KOPT-K1 (cell line): ENCODE measurements at regions not wholly inside any gene's neighbourhood (a gene's known extent, or its start where the extent isn't known, plus 50 kb on each side); places are given as distances from the start of the nearest gene placed in this dataset.
"Not testable (repeated sequence)": the region's sequence is repeated elsewhere in the genome, so short reads cannot be mapped to it uniquely, and the experiment has no call there.

ENCODE experiments used
- H3K27ac ChIP-seq: fragments of 200-600 bp; sonication (generic); 2 replicates; pipeline ENCODE4 v1.5.1; 2016; ENCODE audit warnings: antibody characterized with exemption, mild to moderate bottlenecking, low read depth, low read length; ENCODE audit not compliant: poor library complexity, severe bottlenecking
- H3K36me3 ChIP-seq: fragments of 200-600 bp; sonication (generic); 2 replicates; pipeline ENCODE4 v1.5.1; 2017; ENCODE audit warnings: antibody characterized with exemption, mild to moderate bottlenecking, low read length, moderate library complexity; ENCODE audit not compliant: insufficient read depth
- H3K9me3 ChIP-seq: fragments of 200-600 bp; sonication (generic); 2 replicates; pipeline ENCODE4 v1.5.1; 2017; ENCODE audit warnings: antibody characterized with exemption, low read length, mild to moderate bottlenecking; ENCODE audit not compliant: insufficient read depth, poor library complexity, severe bottlenecking

DNA sequence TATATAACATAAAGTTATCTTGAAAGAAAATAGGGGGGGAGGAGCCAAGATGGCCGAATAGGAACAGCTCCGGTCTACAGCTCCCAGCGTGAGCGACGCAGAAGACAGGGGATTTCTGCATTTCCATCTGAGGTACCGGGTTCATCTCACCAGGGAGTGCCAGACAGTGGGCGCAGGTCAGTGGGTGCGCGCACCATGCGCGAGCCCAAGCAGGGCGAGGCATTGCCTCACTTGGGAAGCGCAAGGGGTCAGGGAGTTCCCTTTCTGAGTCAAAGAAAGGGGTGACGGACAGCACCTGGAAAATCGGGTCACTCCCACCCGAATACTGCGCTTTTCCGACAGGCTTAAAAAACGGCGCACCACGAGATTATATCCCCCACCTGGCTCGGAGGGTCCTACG is 1704.4 kb upstream of the SPRY2 start:
- H3K9me3 ChIP-seq, H3K36me3 ChIP-seq: not testable (repeated sequence)

GRCh38 chr13:82036602-82037001 is 1695.7 kb upstream of the SPRY2 start:
- Histone ChIP-seq H3K36me3 (no peaks in the 10 kb centered on the region), H3K27ac (no peak overlapping the region), H3K9me3 (no peaks in the 10 kb centered on the region)

More for the DNA sequence above, 1704.4 kb upstream of the SPRY2 start:
- H3K27ac ChIP-seq, result not testable (repeated sequence)

DNA sequence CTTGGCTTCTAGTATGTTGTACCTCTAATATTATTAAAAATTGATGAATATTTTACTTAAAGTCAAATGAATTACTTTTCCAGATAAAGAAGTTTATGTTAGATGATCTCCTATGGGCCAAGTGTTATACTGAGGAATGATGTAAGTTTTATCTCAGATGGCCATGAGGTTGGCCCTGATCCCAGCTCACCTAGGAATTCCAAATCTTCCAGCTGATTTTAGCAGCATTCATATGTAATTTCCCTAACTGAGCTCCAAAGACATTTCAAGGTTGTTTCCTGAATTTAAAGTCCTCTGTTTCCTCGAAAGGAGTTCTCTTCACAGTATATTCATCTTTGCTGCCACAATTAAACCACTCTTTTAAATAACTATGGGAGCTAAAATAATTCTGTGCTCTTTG is 1670.4 kb upstream of the SPRY2 start:
- no peaks in the 10 kb centered on the region for H3K9me3 ChIP-seq
- H3K27ac ChIP-seq, result no peak overlapping the region
- H3K36me3 ChIP-seq, result no peaks in the 10 kb centered on the region

DNA sequence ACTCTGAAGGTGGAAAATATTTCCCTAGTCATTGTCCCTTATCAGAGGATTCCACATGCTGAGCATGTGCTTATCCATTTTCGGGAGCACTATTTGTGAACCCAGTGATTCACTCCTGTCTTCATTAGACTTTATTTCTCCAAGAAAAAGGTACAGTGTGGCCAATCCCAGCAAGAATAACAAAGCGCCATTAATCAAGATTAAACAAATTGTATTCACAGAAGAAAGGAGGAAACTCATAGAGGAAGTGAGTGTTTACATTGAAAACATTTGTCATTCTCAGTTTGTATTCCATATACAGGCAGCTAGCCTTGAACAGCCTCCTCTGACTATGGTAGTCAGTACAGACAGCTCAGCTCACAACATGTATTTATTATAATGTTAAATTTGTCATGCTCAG is 1669.9 kb upstream of the SPRY2 start:
- Histone ChIP-seq H3K27ac (no peak overlapping the region), H3K36me3 (no peaks in the 10 kb centered on the region), H3K9me3 (no peaks in the 10 kb centered on the region)

DNA sequence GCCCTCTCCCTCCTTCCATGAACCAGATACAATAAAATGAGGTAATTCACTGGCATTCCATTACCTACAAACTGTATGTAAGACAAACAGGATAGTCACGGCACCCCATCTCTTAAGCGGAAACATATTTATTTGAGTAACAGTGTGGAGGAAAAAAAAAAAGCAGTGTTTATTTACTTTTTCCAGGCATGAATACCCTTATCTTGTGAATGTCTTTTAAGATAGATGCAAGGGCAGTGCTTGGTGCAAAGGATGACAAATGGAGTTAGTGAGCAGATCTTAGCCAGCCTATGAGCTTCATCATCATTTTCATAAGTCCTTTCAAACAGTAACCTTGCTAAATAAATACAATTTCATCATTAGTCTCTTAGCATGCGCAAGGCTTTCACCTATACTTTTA is 1661.8 kb upstream of the SPRY2 start:
- H3K9me3 ChIP-seq, result no peaks in the 10 kb centered on the region
- H3K36me3 ChIP-seq, result no peaks in the 10 kb centered on the region
- H3K27ac ChIP-seq, result no peak overlapping the region

GRCh38 chr13:81995316-81995715 is 1654.4 kb upstream of the SPRY2 start:
- Histone ChIP-seq H3K27ac (no peak overlapping the region), H3K9me3 (no peaks in the 10 kb centered on the region), H3K36me3 (no peaks in the 10 kb centered on the region)

DNA sequence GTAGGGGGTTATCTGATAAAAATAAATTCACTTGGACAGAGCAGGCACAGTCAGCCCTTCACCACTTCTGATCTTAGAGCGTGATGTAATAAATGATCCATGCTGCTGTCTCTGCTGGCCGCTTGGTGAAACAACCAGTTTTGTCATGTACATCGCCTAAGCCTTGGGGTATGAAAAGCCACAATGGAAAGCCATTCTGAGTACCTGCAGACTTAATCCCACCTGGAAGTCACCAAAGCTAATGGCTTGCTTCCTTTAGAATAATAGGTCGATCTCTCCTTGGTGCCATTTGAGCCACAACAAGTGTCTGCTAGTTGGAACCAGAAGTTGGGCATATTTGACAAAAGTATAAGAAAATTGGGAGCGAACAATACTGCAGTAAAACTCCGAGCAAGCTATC is 1649.7 kb upstream of the SPRY2 start:
- Histone ChIP-seq H3K27ac (no peak overlapping the region), H3K36me3 (no peaks in the 10 kb centered on the region), H3K9me3 (no peaks in the 10 kb centered on the region)

DNA sequence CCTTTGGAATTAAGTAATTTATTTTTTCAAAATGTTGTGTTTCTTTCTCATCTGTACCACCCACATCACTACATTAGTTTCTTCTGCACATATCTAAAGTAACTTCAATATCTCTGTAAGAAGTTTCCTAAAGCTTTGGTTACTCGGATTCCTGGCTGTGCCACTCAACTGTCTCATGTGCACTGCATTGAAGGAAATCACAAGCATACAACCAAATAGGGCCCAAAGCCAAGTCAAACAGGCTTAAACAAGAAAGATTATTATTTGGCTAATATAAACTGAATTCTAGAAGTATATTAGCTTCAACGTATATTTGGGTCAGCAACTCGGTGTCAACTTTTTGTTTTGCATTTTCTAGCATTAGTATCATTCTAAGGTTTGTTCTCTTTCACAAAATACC is 1647.6 kb upstream of the SPRY2 start:
- Histone ChIP-seq H3K36me3 (no peaks in the 10 kb centered on the region), H3K9me3 (no peaks in the 10 kb centered on the region), H3K27ac (no peak overlapping the region)

GRCh38 chr13:81987677-81988357 is 1646.9 kb upstream of the SPRY2 start:
- Histone ChIP-seq H3K27ac (no peak overlapping the region), H3K36me3 (no peaks in the 10 kb centered on the region), H3K9me3 (no peaks in the 10 kb centered on the region)

GRCh38 chr13:81987159-81987558 is 1646.2 kb upstream of the SPRY2 start:
- Histone ChIP-seq H3K36me3 (no peaks in the 10 kb centered on the region), H3K9me3 (no peaks in the 10 kb centered on the region), H3K27ac (no peak overlapping the region)

DNA sequence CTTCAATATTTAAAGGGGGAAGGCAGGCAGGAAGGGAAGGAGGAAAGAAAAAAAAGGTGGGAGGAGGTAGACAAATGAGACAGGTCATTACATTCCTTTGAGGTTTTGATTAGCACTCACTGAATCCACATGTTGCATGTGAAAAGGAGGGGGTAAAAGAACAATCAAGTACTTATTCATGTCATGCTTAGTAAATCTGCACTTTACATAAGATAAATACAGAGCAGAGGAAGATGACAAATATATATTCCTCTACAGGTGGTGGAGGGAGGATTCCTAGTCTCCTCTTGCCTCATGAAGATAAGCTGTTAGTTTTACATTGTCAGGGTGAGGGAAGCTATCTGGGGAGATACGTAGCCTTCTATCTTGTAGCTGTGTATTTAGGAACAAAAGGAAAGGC is 1645.4 kb upstream of the SPRY2 start:
- H3K27ac ChIP-seq, result no peak overlapping the region
- H3K9me3 ChIP-seq, result no peaks in the 10 kb centered on the region
- H3K36me3 ChIP-seq, result no peaks in the 10 kb centered on the region

GRCh38 chr13:81957121-81957520 is 1616.2 kb upstream of the SPRY2 start:
- Histone ChIP-seq H3K9me3 (no peaks in the 10 kb centered on the region), H3K27ac (no peak overlapping the region), H3K36me3 (no peaks in the 10 kb centered on the region)

DNA sequence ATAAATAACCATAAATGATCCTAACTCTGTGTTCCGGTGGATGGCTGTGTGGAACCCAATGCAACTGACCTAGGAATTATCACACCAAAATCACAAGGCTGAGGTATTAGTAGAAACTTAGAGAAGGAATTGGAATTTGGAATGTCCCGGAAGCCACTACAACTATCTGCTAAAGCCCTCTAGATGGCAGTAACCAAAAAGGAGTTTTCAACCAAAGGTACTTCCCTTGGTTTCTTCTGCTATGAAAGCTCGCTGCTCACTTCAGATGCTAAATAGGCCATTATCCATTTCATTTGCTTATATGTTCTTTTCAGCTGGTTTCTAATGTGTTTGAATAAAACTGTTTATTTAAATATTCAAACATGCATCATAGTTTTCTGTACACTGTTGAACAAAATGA is 1589.1 kb upstream of the SPRY2 start:
- H3K36me3 ChIP-seq, result no peaks in the 10 kb centered on the region
- H3K27ac ChIP-seq, result no peak overlapping the region
- no peaks in the 10 kb centered on the region for H3K9me3 ChIP-seq

- H3K27ac ChIP-seq, result no peak overlapping the region
- no peaks in the 10 kb centered on the region for H3K9me3 ChIP-seq
- H3K36me3 ChIP-seq, result no peaks in the 10 kb centered on the region
Observed at GRCh38 chr13:81927347-81927746, 1586.4 kb upstream of the SPRY2 start.

- Histone ChIP-seq H3K9me3 (no peaks in the 10 kb centered on the region), H3K36me3 (no peaks in the 10 kb centered on the region), H3K27ac (no peak overlapping the region)
Observed at GRCh38 chr13:81917810-81918209, 1576.9 kb upstream of the SPRY2 start.

GRCh38 chr13:81916461-81916860 is 1575.5 kb upstream of the SPRY2 start:
- Histone ChIP-seq H3K27ac (no peak overlapping the region), H3K36me3 (no peaks in the 10 kb centered on the region)

More at GRCh38 chr13:81916461-81916860, 1575.5 kb upstream of the SPRY2 start:
- no peaks in the 10 kb centered on the region for H3K9me3 ChIP-seq
